ENCODE measurements at regions not wholly inside any gene's neighbourhood (a gene's known extent, or its start where the extent isn't known, plus 50 kb on each side); places are given as distances from the start of the nearest gene placed in this dataset.

DNA sequence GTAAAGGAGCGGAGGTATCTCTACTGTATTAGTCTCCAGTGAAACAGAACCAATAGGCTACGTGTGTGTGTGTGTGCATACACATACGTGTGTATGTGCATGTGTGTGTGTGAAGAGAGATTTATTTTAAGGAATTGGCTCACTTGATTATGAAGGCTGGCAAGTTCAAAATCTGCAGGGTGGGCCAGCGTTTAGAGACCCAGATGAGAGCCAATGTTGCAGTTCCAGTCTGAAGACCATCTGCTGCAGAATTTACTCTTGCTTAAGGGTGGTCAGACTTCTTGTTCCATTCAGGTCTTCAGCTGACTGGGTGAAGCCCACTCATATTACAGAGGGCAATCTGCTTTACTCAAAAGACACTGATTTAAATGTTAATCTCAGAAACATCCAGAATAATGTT is 119.2 kb downstream of the FGF18 start:
- H3K36me3 ChIP-seq (ENCODE audit: insufficient read depth, low read length), result no peaks in the 10 kb centered on the region
- no peak for DNase-seq (ENCODE audit: low spot score)
- H3K79me2 ChIP-seq (ENCODE audit: insufficient read depth, low read depth, low read length), result no peaks in the 10 kb centered on the region
- H3K9me3 ChIP-seq (ENCODE audit: low read length), result no peaks in the 10 kb centered on the region
- H2AFZ ChIP-seq (ENCODE audit: low read length), result no peak overlapping the region
- TF ChIP-seq EZH2phosphoT487 (IDR thresholded peaks at IDR 0.05; ENCODE audit: borderline replicate concordance, low read depth, low read length), result no peak
- TF ChIP-seq, protein P1, sequence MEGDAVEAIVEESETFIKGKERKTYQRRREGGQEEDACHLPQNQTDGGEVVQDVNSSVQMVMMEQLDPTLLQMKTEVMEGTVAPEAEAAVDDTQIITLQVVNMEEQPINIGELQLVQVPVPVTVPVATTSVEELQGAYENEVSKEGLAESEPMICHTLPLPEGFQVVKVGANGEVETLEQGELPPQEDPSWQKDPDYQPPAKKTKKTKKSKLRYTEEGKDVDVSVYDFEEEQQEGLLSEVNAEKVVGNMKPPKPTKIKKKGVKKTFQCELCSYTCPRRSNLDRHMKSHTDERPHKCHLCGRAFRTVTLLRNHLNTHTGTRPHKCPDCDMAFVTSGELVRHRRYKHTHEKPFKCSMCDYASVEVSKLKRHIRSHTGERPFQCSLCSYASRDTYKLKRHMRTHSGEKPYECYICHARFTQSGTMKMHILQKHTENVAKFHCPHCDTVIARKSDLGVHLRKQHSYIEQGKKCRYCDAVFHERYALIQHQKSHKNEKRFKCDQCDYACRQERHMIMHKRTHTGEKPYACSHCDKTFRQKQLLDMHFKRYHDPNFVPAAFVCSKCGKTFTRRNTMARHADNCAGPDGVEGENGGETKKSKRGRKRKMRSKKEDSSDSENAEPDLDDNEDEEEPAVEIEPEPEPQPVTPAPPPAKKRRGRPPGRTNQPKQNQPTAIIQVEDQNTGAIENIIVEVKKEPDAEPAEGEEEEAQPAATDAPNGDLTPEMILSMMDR (conservative IDR thresholded peaks at IDR 0.05; ENCODE audit: low read length), result no peak
- no peak overlapping the region for H3K4me2 ChIP-seq (ENCODE audit: low read length)
- ChIA-PET CTCF (ENCODE audit: unreplicated experiment) (no interaction called here), POLR2A (interaction anchor here (0.7 kb wide), 1 partner anchor 905 kb away, joined by 3 read pairs; no protein-coding TSS in a partner anchor)
- BruUV-seq (replicated peaks), result no TSS peak
- H3K27ac ChIP-seq (ENCODE audit: low read depth, low read length, poor library complexity, severe bottlenecking), result no peak overlapping the region
- H3K4me1 ChIP-seq (ENCODE audit: insufficient read depth, low read length, poor library complexity, severe bottlenecking), result no peaks in the 10 kb centered on the region
- intact Hi-C loops (cut with micrococcal nuclease; ENCODE audit: unreplicated experiment), result no loop called here
- H3K9me2 ChIP-seq (ENCODE audit: insufficient read depth, low read length), result no peaks in the 10 kb centered on the region
- H4K20me1 ChIP-seq (ENCODE audit: insufficient read depth, low read length), result no peaks in the 10 kb centered on the region
- H3K4me3 ChIP-seq (ENCODE audit: low read depth, low read length, poor library complexity, severe bottlenecking), result no peak overlapping the region

DNA sequence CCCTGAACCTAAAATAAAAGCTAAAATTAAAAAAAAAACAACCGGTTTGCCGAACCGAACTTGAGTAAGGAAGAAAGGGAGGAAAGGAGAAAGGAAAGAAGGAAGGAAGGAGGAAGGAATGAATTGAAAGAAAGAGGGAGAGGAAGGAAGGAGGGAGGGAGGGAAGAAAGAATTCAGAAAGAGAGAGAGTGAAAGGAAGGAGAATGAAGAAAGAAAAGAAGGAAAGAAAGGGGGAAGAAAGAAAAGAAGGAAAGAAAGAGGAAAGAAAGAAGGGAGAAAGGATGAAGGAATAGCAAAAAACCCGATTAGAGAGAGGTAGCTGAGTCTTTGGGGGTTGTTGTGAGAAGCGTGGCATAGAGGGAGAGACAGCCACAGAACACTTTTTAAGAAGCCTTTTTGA is 121.4 kb downstream of the FGF18 start:
- DNase-seq (ENCODE audit: low spot score), result no peak
- Histone ChIP-seq H3K27ac (ENCODE audit: low read depth, low read length, poor library complexity, severe bottlenecking) (no peak overlapping the region), H3K4me3 (ENCODE audit: low read depth, low read length, poor library complexity, severe bottlenecking) (no peak overlapping the region), H3K9me2 (ENCODE audit: insufficient read depth, low read length) (no peaks in the 10 kb centered on the region), H3K9me3 (ENCODE audit: low read length) (no peaks in the 10 kb centered on the region), H3K79me2 (ENCODE audit: insufficient read depth, low read depth, low read length) (no peaks in the 10 kb centered on the region), H3K4me1 (ENCODE audit: insufficient read depth, low read length, poor library complexity, severe bottlenecking) (no peaks in the 10 kb centered on the region), H3K4me2 (ENCODE audit: low read length) (no peak overlapping the region), H2AFZ (ENCODE audit: low read length) (no peak overlapping the region), H3K36me3 (ENCODE audit: insufficient read depth, low read length) (no peaks in the 10 kb centered on the region), H4K20me1 (ENCODE audit: insufficient read depth, low read length) (no peaks in the 10 kb centered on the region)
- no TSS peak for BruUV-seq (replicated peaks)
- intact Hi-C loops (cut with micrococcal nuclease; ENCODE audit: unreplicated experiment), result no loop called here
- CTCF ChIA-PET (ENCODE audit: unreplicated experiment), result no interaction called here
- no peak for TF ChIP-seq EZH2phosphoT487 (IDR thresholded peaks at IDR 0.05; ENCODE audit: borderline replicate concordance, low read depth, low read length)
- TF ChIP-seq, protein P1 (conservative IDR thresholded peaks at IDR 0.05; ENCODE audit: low read length), result no peak
- POLR2A ChIA-PET, result no interaction called here

- Histone ChIP-seq H2AFZ (ENCODE audit: low read length) (no peak overlapping the region), H3K9me2 (ENCODE audit: insufficient read depth, low read length) (no peaks in the 10 kb centered on the region), H3K9me3 (ENCODE audit: low read length) (no peaks in the 10 kb centered on the region), H3K27ac (ENCODE audit: low read depth, low read length, poor library complexity, severe bottlenecking) (no peak overlapping the region), H4K20me1 (ENCODE audit: insufficient read depth, low read length) (no peaks in the 10 kb centered on the region), H3K4me3 (ENCODE audit: low read depth, low read length, poor library complexity, severe bottlenecking) (no peak overlapping the region), H3K4me2 (ENCODE audit: low read length) (no peak overlapping the region), H3K79me2 (ENCODE audit: insufficient read depth, low read depth, low read length) (no peaks in the 10 kb centered on the region), H3K36me3 (ENCODE audit: insufficient read depth, low read length) (no peaks in the 10 kb centered on the region), H3K4me1 (ENCODE audit: insufficient read depth, low read length, poor library complexity, severe bottlenecking) (no peaks in the 10 kb centered on the region)
- intact Hi-C loops (cut with micrococcal nuclease; ENCODE audit: unreplicated experiment), result no loop called here
- DNase-seq (ENCODE audit: low spot score), result no peak
- CTCF ChIA-PET (ENCODE audit: unreplicated experiment), result no interaction called here
- BruUV-seq (replicated peaks), result no TSS peak
- POLR2A ChIA-PET, result no interaction called here
- no peak for TF ChIP-seq EZH2phosphoT487 (IDR thresholded peaks at IDR 0.05; ENCODE audit: borderline replicate concordance, low read depth, low read length)
- TF ChIP-seq, protein P1 (conservative IDR thresholded peaks at IDR 0.05; ENCODE audit: low read length), result no peak
These were observed 121.9 kb downstream of the FGF18 start for GRCh38 chr5:171541341-171541776.

All from OCI-LY7 (cell line).